K562 (cell line): ENCODE measurements at regions not wholly inside any gene's neighbourhood (a gene's known extent, or its start where the extent isn't known, plus 50 kb on each side); places are given as distances from the start of the nearest gene placed in this dataset.

ENCODE experiments used
- CSDE1 ChIP-seq, 2 experiments: fragments of 450-650 bp; IDR thresholded peaks; 2 replicates each; pipeline ENCODE4 v1.6.1; 2016; ENCODE audit warnings: mild to moderate bottlenecking in 1 of 2
- CTCF ChIP-seq, 3 experiments: IDR thresholded peaks in 2 of 3; conservative IDR thresholded peaks in 1 of 3; 2 replicates each; pipeline ENCODE4 v1.5.1; 2011 to 2012; ENCODE audit warnings: low read length in 3 of 3, mild to moderate bottlenecking in 3 of 3, control low read depth in 2 of 3, improper control_type of control experiment in 1 of 3, inconsistent platforms in 1 of 3, low read depth in 1 of 3, mixed read lengths in 1 of 3, moderate library complexity in 1 of 3; ENCODE audit not compliant: insufficient read depth in 2 of 3
- FOXM1 ChIP-seq, 2 experiments: fragments of 450-650 bp in 1 of 2; sonication (generic) in 1 of 2; formaldehyde crosslinking in 1 of 2; IDR thresholded peaks; 2 replicates each; pipeline versions ENCODE4 v1.6.1 to v1.9.0; 2017 to 2022; ENCODE audit warnings: low read depth in 2 of 2, mild to moderate bottlenecking in 2 of 2, missing genetic modification reagents in 1 of 2, moderate library complexity in 1 of 2
- HNRNPLL ChIP-seq: fragments of 200-400 bp; formaldehyde crosslinking; IDR thresholded peaks from 2 replicates; pipeline ENCODE4 v1.6.1; 2017; ENCODE audit warnings: low read length, low read depth, mild to moderate bottlenecking; ENCODE audit not compliant: poor library complexity, severe bottlenecking
- NFYB ChIP-seq: IDR thresholded peaks from 2 replicates; pipeline ENCODE4 v1.6.1; 2011; ENCODE audit warnings: mild to moderate bottlenecking, moderate library complexity; ENCODE audit not compliant: insufficient read length; ENCODE audit errors: extremely low read depth
- RBM17 ChIP-seq: fragments of 200-400 bp; formaldehyde crosslinking; IDR thresholded peaks from 2 replicates; pipeline ENCODE4 v1.6.1; 2017; ENCODE audit warnings: low read depth, mild to moderate bottlenecking, low read length, borderline replicate concordance
- RCOR1 ChIP-seq, 2 experiments: IDR thresholded peaks; 2 replicates each; pipeline ENCODE4 v1.6.1; 2012; ENCODE audit warnings: low read depth in 2 of 2, low read length in 2 of 2, borderline replicate concordance in 1 of 2, improper control_type of control experiment in 1 of 2
- SP2 ChIP-seq: IDR thresholded peaks from 2 replicates; pipeline ENCODE4 v1.6.1; 2011; ENCODE audit warnings: mild to moderate bottlenecking, low read depth, low read length, moderate library complexity; ENCODE audit not compliant: poor library complexity, severe bottlenecking; ENCODE audit errors: extremely low read depth
- TEAD4 ChIP-seq, 2 experiments: sonication (generic) in 1 of 2; formaldehyde crosslinking in 1 of 2; IDR thresholded peaks; 2 replicates each; pipeline versions ENCODE4 v1.6.1 to v1.8.0; 2012 to 2022; ENCODE audit warnings: borderline replicate concordance in 1 of 2, inconsistent platforms in 1 of 2, low read length in 1 of 2, mild to moderate bottlenecking in 1 of 2, missing genetic modification reagents in 1 of 2
- THRAP3 ChIP-seq: fragments of 450-650 bp; IDR thresholded peaks from 2 replicates; pipeline ENCODE4 v1.6.1; 2016; ENCODE audit warnings: mild to moderate bottlenecking, inconsistent platforms, borderline replicate concordance
- TSC22D4 ChIP-seq: fragments of 450-650 bp; IDR thresholded peaks from 2 replicates; pipeline ENCODE4 v1.6.1; 2016; ENCODE audit warnings: missing genetic modification characterization, missing biosample characterization, control low read depth
- ZKSCAN1 ChIP-seq: fragments of 150-350 bp; IDR thresholded peaks from 2 replicates; pipeline ENCODE4 v1.6.1; 2016; ENCODE audit warnings: low read depth, low read length
- TF ChIP-seq, protein P1 (sequence below): sonication (generic); formaldehyde crosslinking; IDR thresholded peaks from 2 replicates; pipeline ENCODE4 v1.5.0; 2020; ENCODE audit warnings: missing genetic modification reagents

- TF ChIP-seq CTCF (IDR thresholded peaks at IDR 0.05 in 2 of 3, conservative IDR thresholded peaks at IDR 0.05 in 1 of 3; ENCODE audit: insufficient read depth in 2 of 3, low read depth in 1 of 3, low read length in 3 of 3) (no peak), SP2 (no peak), FOXM1 (IDR thresholded peaks at IDR 0.05; ENCODE audit: low read depth) (no peak), FOXM1 (CRISPR knock-in tag; IDR thresholded peaks at IDR 0.05; ENCODE audit: low read depth) (no peak), ZKSCAN1 (no peak), TSC22D4 (tag) (no peak), RBM17 (no peak), TEAD4 (IDR thresholded peaks at IDR 0.05; ENCODE audit: low read length) (no peak), TEAD4 (CRISPR knock-in tag; IDR thresholded peaks at IDR 0.05; ENCODE audit: borderline replicate concordance) (no peak), HNRNPLL (no peak), NFYB (no peak), CSDE1 (IDR thresholded peaks at IDR 0.05) (no peak), THRAP3 (no peak), RCOR1 (IDR thresholded peaks at IDR 0.05; ENCODE audit: borderline replicate concordance in 1 of 2, low read depth in 2 of 2, low read length in 2 of 2) (no peak)
- TF ChIP-seq, protein P1, sequence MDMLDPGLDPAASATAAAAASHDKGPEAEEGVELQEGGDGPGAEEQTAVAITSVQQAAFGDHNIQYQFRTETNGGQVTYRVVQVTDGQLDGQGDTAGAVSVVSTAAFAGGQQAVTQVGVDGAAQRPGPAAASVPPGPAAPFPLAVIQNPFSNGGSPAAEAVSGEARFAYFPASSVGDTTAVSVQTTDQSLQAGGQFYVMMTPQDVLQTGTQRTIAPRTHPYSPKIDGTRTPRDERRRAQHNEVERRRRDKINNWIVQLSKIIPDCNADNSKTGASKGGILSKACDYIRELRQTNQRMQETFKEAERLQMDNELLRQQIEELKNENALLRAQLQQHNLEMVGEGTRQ = no peak
Measured at GRCh38 chr14:28143316-28143715, 623.3 kb upstream of the FOXG1 start.
